HCT116 (cell line): ENCODE measurements at regions not wholly inside any gene's neighbourhood (a gene's known extent, or its start where the extent isn't known, plus 50 kb on each side); places are given as distances from the start of the nearest gene placed in this dataset.

Experiments used
- ATAC-seq: fragments of 200-7000 bp; cut with Tn5 transposase; 2 replicates; pipeline ENCODE4 v1.9.1; 2020; ENCODE audit warnings: mild to moderate bottlenecking, moderate library complexity
- BruUV-seq: library from RNA; stranded (reverse); fragments of 400-500 nt; replicated peaks from 2 replicates; lab custom pipeline; 2021; lab: Mats Ljungman, UMichigan
- CTCF ChIA-PET: fragments of 300-600 bp; sonication (Branson Sonifier 250); formaldehyde crosslinking; loops from one replicate; lab custom pipeline; 2021; ENCODE audit warnings: antibody characterized with exemption; lab: Charles Lee
- POLR2A ChIA-PET: fragments of 300-600, 350-600 bp; sonication (Branson Sonifier 250); formaldehyde crosslinking; loops from one replicate; lab custom pipeline; 2021; ENCODE audit warnings: antibody characterized with exemption; lab: Charles Lee
- RAD21 ChIA-PET, 2 experiments: fragments of 300-600 bp; sonication (Branson Sonifier 250); formaldehyde crosslinking; loops; one replicate each; lab custom pipeline; 2023; ENCODE audit warnings: low total read pairs in 2 of 2; ENCODE audit not compliant: uncharacterized antibody in 2 of 2, unreplicated experiment in 2 of 2, low non-redundant PET in 1 of 2; lab: Charles Lee
- DNase-seq: peaks from one replicate; pipeline ENCODE4 v3.0.0-alpha.2; 2010; ENCODE audit warnings: low read depth, low spot score
- H2AFZ ChIP-seq: fragments of 200-600 bp; shearing (Covaris generic), sonication (generic); 2 replicates; pipeline ENCODE4 v1.6.1; 2017; ENCODE audit warnings: low read depth, mixed run types, mixed read lengths, antibody characterized with exemption, low read length; ENCODE audit not compliant: poor library complexity, severe bottlenecking
- H3K27ac ChIP-seq: 2 replicates; pipeline ENCODE4 v1.5.1; 2012; ENCODE audit warnings: low read depth, low read length
- H3K27me3 ChIP-seq: fragments of 200-600 bp; sonication (generic); 2 replicates; pipeline ENCODE4 v1.6.1; 2016; ENCODE audit warnings: mixed run types, low read length, mixed read lengths; ENCODE audit not compliant: insufficient read depth
- H3K36me3 ChIP-seq, 2 experiments: fragments of 200-500 bp in 1 of 2; fragments of 200-600 bp in 1 of 2; sonication (Bioruptor generic) in 1 of 2; sonication (generic) in 1 of 2; 2 replicates each; pipeline versions ENCODE4 v1.5.1 to v1.6.1; 2014 to 2016; ENCODE audit warnings: low read length in 2 of 2, inconsistent platforms in 1 of 2, mixed read lengths in 1 of 2, mixed run types in 1 of 2; ENCODE audit not compliant: insufficient read depth in 2 of 2, control insufficient read depth in 1 of 2
- H3K4me1 ChIP-seq, 2 experiments: fragments of 200-600 bp in 1 of 2; sonication (generic) in 1 of 2; 2 replicates each; pipeline versions ENCODE4 v1.5.1 to v1.6.1; 2012 to 2017; ENCODE audit warnings: low read length in 2 of 2, inconsistent platforms in 1 of 2, mild to moderate bottlenecking in 1 of 2, mixed read lengths in 1 of 2, mixed run types in 1 of 2, moderate library complexity in 1 of 2; ENCODE audit not compliant: insufficient read depth in 2 of 2, control insufficient read depth in 1 of 2
- H3K4me2 ChIP-seq: fragments of 200-600 bp; sonication (generic); 2 replicates; pipeline ENCODE4 v1.6.1; 2017; ENCODE audit warnings: mixed run types, low read length, mixed read lengths
- H3K4me3 ChIP-seq, 2 experiments: fragments of 200-600 bp in 1 of 2; sonication (generic) in 1 of 2; replicated peaks in 1 of 2; 2 replicates each; pipeline ENCODE4 v1.5.1; 2011 to 2016; ENCODE audit warnings: low read length in 2 of 2, control low read depth in 1 of 2, low read depth in 1 of 2, mild to moderate bottlenecking in 1 of 2, mixed read lengths in 1 of 2, mixed run types in 1 of 2
- H3K79me2 ChIP-seq: fragments of 200-600 bp; sonication (generic); 2 replicates; pipeline ENCODE4 v1.6.1; 2017; ENCODE audit warnings: mild to moderate bottlenecking, mixed run types, low read length, moderate library complexity, mixed read lengths; ENCODE audit not compliant: insufficient read depth
- H3K9ac ChIP-seq: fragments of 200-600 bp; sonication (generic); 2 replicates; pipeline ENCODE4 v1.6.1; 2016; ENCODE audit warnings: low read length, mixed read lengths
- H3K9me2 ChIP-seq: fragments of 200-600 bp; sonication (generic), shearing (Covaris generic); 2 replicates; pipeline ENCODE4 v1.6.1; 2017; ENCODE audit warnings: mixed run types, mild to moderate bottlenecking, moderate library complexity; ENCODE audit not compliant: insufficient read depth
- H3K9me3 ChIP-seq, 2 experiments: fragments of 200-500 bp in 1 of 2; fragments of 200-600 bp in 1 of 2; sonication (Bioruptor generic) in 1 of 2; sonication (generic) in 1 of 2; 2 replicates each; pipeline ENCODE4 v1.6.1; 2014 to 2017; ENCODE audit warnings: low read length in 2 of 2, mixed read lengths in 2 of 2, inconsistent platforms in 1 of 2, low read depth in 1 of 2, mild to moderate bottlenecking in 1 of 2, mixed run types in 1 of 2, moderate library complexity in 1 of 2; ENCODE audit not compliant: control insufficient read depth in 1 of 2, insufficient read depth in 1 of 2
- H4K20me1 ChIP-seq: fragments of 200-600 bp; sonication (generic), shearing (Covaris generic); 2 replicates; pipeline ENCODE4 v1.6.1; 2017; ENCODE audit warnings: mixed run types, mild to moderate bottlenecking, moderate library complexity; ENCODE audit not compliant: insufficient read depth
- CBX3 ChIP-seq: IDR thresholded peaks from 2 replicates; pipeline ENCODE4 v1.6.1; 2012; ENCODE audit warnings: low read depth
- CEBPB ChIP-seq: IDR thresholded peaks from 2 replicates; pipeline ENCODE4 v1.6.1; 2012; ENCODE audit warnings: low read depth
- EGR1 ChIP-seq: IDR thresholded peaks from 2 replicates; pipeline ENCODE4 v1.6.1; 2012; ENCODE audit warnings: low read depth
- POLR2A ChIP-seq: IDR thresholded peaks from 2 replicates; pipeline ENCODE4 v1.7.0; 2011; ENCODE audit warnings: borderline replicate concordance; ENCODE audit not compliant: insufficient read depth, insufficient read length; ENCODE audit errors: extremely low read depth
- REST ChIP-seq: IDR thresholded peaks from 2 replicates; pipeline ENCODE4 v1.6.1; 2012; ENCODE audit warnings: low read depth
- SP1 ChIP-seq: IDR thresholded peaks from 2 replicates; pipeline ENCODE4 v1.6.1; 2012; ENCODE audit warnings: low read depth
- SRF ChIP-seq: IDR thresholded peaks from 2 replicates; pipeline ENCODE4 v1.6.1; 2012; ENCODE audit warnings: low read depth
- TCF7L2 ChIP-seq: IDR thresholded peaks from 2 replicates; pipeline ENCODE4 v1.7.0; 2011; ENCODE audit warnings: borderline replicate concordance, inconsistent platforms; ENCODE audit not compliant: insufficient read depth, insufficient read length; ENCODE audit errors: extremely low read depth
- ZFX ChIP-seq: fragments of 450-650 bp; IDR thresholded peaks from 2 replicates; pipeline ENCODE4 v1.6.1; 2017
- intact Hi-C: fragments of 100-400 bp; cut with micrococcal nuclease; formaldehyde crosslinking; loops from 2 replicates; pipeline ENCODE4 v1.10.0; 2022

- no peak overlapping the region for H3K4me3 ChIP-seq
- no peak for DNase-seq
- H3K9ac ChIP-seq: no peak overlapping the region
- peaks cover 7% of the 10 kb centered on the region for H3K27me3 ChIP-seq
- intact Hi-C loops: no loop called here
- TF ChIP-seq SRF (no peak), POLR2A (no peak), CBX3 (no peak), REST (no peak), CEBPB (no peak), ZFX (no peak), EGR1 (no peak), SP1 (no peak), TCF7L2 (no peak)
- TF ChIP-seq, all 23 proteins: peak for 0
- no peak overlapping the region for H3K4me2 ChIP-seq
- POLR2A ChIA-PET: no interaction called here
- H2AFZ ChIP-seq: no peak overlapping the region
- CTCF ChIA-PET: no interaction called here
- no peaks in the 10 kb centered on the region for H3K79me2 ChIP-seq
- no peaks in the 10 kb centered on the region; the same call in 1 of the 2 replicates for H4K20me1 ChIP-seq
- ATAC-seq: no peak
- RAD21 ChIA-PET: no interaction called here
- no peaks in the 10 kb centered on the region for H3K9me3 ChIP-seq
- no peaks in the 10 kb centered on the region for H3K4me1 ChIP-seq
- H3K36me3 ChIP-seq: no peaks in the 10 kb centered on the region
- BruUV-seq: no TSS peak
- no peak overlapping the region for H3K27ac ChIP-seq
- H3K9me2 ChIP-seq: no peaks in the 10 kb centered on the region
These were observed 344.5 kb upstream of the RASGEF1B start for GRCh38 chr4:81816031-81816761.
